ENCODE measurements at regions not wholly inside any gene's neighbourhood (a gene's known extent, or its start where the extent isn't known, plus 50 kb on each side); places are given as distances from the start of the nearest gene placed in this dataset.

DNA sequence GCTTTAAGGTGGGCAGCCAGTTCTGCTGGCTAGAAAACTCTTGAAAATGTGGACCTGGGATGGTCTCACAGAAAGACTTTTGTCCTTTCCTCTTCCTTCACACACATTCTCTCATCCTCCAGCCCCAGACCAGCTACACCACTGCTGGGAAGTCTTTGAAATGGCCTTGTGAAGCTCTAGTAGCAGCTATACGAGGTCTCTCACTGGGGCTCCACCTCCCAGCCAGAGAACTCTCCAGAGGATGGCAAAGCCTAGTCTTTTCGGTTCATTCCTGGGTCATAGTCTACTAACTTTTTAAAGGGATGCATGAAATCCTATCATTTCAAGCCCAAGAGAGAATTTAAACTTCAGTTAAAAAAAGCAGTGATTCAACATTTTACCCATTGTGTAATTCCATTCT is 133.9 kb upstream of the ERCC6L2 start:
- TF ChIP-seq, protein P1, sequence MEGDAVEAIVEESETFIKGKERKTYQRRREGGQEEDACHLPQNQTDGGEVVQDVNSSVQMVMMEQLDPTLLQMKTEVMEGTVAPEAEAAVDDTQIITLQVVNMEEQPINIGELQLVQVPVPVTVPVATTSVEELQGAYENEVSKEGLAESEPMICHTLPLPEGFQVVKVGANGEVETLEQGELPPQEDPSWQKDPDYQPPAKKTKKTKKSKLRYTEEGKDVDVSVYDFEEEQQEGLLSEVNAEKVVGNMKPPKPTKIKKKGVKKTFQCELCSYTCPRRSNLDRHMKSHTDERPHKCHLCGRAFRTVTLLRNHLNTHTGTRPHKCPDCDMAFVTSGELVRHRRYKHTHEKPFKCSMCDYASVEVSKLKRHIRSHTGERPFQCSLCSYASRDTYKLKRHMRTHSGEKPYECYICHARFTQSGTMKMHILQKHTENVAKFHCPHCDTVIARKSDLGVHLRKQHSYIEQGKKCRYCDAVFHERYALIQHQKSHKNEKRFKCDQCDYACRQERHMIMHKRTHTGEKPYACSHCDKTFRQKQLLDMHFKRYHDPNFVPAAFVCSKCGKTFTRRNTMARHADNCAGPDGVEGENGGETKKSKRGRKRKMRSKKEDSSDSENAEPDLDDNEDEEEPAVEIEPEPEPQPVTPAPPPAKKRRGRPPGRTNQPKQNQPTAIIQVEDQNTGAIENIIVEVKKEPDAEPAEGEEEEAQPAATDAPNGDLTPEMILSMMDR (IDR thresholded peaks at IDR 0.05; ENCODE audit: poor library complexity), result no peak
- TF ChIP-seq EZH2 (IDR thresholded peaks at IDR 0.05; ENCODE audit: borderline replicate concordance), result no peak
